ENCODE measurements at regions not wholly inside any gene's neighbourhood (a gene's known extent, or its start where the extent isn't known, plus 50 kb on each side); places are given as distances from the start of the nearest gene placed in this dataset.

GRCh38 chr6:71373943-71374342, 85.3 kb downstream of the OGFRL1 start:
- TF ChIP-seq FOXP1 (CRISPR knock-in tag; IDR thresholded peaks at IDR 0.05; ENCODE audit: borderline replicate concordance) (no peak), NR1H2 (CRISPR knock-in tag; IDR thresholded peaks at IDR 0.05) (no peak), ATF3 (CRISPR knock-in tag; conservative IDR thresholded peaks at IDR 0.05) (no peak), NR3C1 (CRISPR knock-in tag; conservative IDR thresholded peaks at IDR 0.05; ENCODE audit: low read depth) (no peak), NFYB (CRISPR knock-in tag; conservative IDR thresholded peaks at IDR 0.05; ENCODE audit: low read depth) (no peak), CTCF (IDR thresholded peaks at IDR 0.05) (no peak), NFE2L1 (CRISPR knock-in tag; IDR thresholded peaks at IDR 0.05) (no peak), SMAD3 (CRISPR knock-in tag; IDR thresholded peaks at IDR 0.05; ENCODE audit: borderline replicate concordance) (no peak), E2F4 (CRISPR knock-in tag; IDR thresholded peaks at IDR 0.05; ENCODE audit: borderline replicate concordance, low read depth) (no peak), USF2 (CRISPR knock-in tag; IDR thresholded peaks at IDR 0.05) (no peak)
